GM06990 (cell line): ENCODE measurements at regions not wholly inside any gene's neighbourhood (a gene's known extent, or its start where the extent isn't known, plus 50 kb on each side); places are given as distances from the start of the nearest gene placed in this dataset.

Source experiments
- DNase-seq: peaks from one replicate; pipeline ENCODE4 v3.0.0-alpha.2; 2011; ENCODE audit not compliant: insufficient read length; ENCODE audit errors: extremely low read depth
- H3K27me3 ChIP-seq: replicated peaks from 2 replicates; pipeline ENCODE4 v1.6.0; 2011; ENCODE audit warnings: low read length; ENCODE audit not compliant: control insufficient read depth, insufficient read depth
- H3K36me3 ChIP-seq: 2 replicates; pipeline ENCODE4 v1.5.1; 2011; ENCODE audit warnings: low read length; ENCODE audit not compliant: control insufficient read depth, insufficient read depth
- H3K4me3 ChIP-seq: replicated peaks from 2 replicates; pipeline ENCODE4 v1.5.1; 2011; ENCODE audit warnings: low read depth, mild to moderate bottlenecking, control low read depth, low read length
- CTCF ChIP-seq: IDR thresholded peaks from 2 replicates; pipeline ENCODE4 v1.5.1; 2011; ENCODE audit warnings: low read length, control low read depth, mild to moderate bottlenecking, inconsistent platforms; ENCODE audit not compliant: insufficient read depth, poor library complexity, severe bottlenecking

- no peak for TF ChIP-seq CTCF
- no peaks in the 10 kb centered on the region for H3K27me3 ChIP-seq
- DNase-seq = no peak
- H3K36me3 ChIP-seq = no peaks in the 10 kb centered on the region
- no peak overlapping the region for H3K4me3 ChIP-seq
Measured at GRCh38 chr2:6645672-6646071, 220.0 kb downstream of the CMPK2 start.

- no peak for DNase-seq
- Histone ChIP-seq H3K27me3 (no peaks in the 10 kb centered on the region), H3K36me3 (no peaks in the 10 kb centered on the region), H3K4me3 (no peak overlapping the region)
- TF ChIP-seq CTCF = no peak
Measured at GRCh38 chr2:6647046-6647445, 218.7 kb downstream of the CMPK2 start.

- no peak for TF ChIP-seq CTCF
- H3K4me3 ChIP-seq = no peak overlapping the region
- no peaks in the 10 kb centered on the region for H3K36me3 ChIP-seq
- no peak for DNase-seq
- no peaks in the 10 kb centered on the region; the same call in 1 of the 2 replicates for H3K27me3 ChIP-seq
Measured at GRCh38 chr2:6648596-6649247, 217.0 kb downstream of the CMPK2 start.

GRCh38 chr2:6650311-6650710, 215.4 kb downstream of the CMPK2 start:
- no peaks in the 10 kb centered on the region; the same call in 1 of the 2 replicates for H3K27me3 ChIP-seq
- H3K36me3 ChIP-seq = no peaks in the 10 kb centered on the region
- H3K4me3 ChIP-seq = no peak overlapping the region
- TF ChIP-seq CTCF = no peak
- no peak for DNase-seq

- DNase-seq = no peak
- Histone ChIP-seq H3K36me3 (no peaks in the 10 kb centered on the region), H3K27me3 (no peaks in the 10 kb centered on the region; the same call in 1 of the 2 replicates), H3K4me3 (no peak overlapping the region)
- no peak for TF ChIP-seq CTCF
Measured at GRCh38 chr2:6652251-6652650, 213.5 kb downstream of the CMPK2 start.
